HCT116 (cell line): ENCODE measurements at regions not wholly inside any gene's neighbourhood (a gene's known extent, or its start where the extent isn't known, plus 50 kb on each side); places are given as distances from the start of the nearest gene placed in this dataset.

Source experiments
- ATAC-seq: fragments of 200-7000 bp; cut with Tn5 transposase; 2 replicates; pipeline ENCODE4 v1.9.1; 2020; ENCODE audit warnings: mild to moderate bottlenecking, moderate library complexity
- BruUV-seq: library from RNA; stranded (reverse); fragments of 400-500 nt; replicated peaks from 2 replicates; lab custom pipeline; 2021; lab: Mats Ljungman, UMichigan
- CTCF ChIA-PET: fragments of 300-600 bp; sonication (Branson Sonifier 250); formaldehyde crosslinking; loops from one replicate; lab custom pipeline; 2021; ENCODE audit warnings: antibody characterized with exemption; lab: Charles Lee
- POLR2A ChIA-PET: fragments of 300-600, 350-600 bp; sonication (Branson Sonifier 250); formaldehyde crosslinking; loops from one replicate; lab custom pipeline; 2021; ENCODE audit warnings: antibody characterized with exemption; lab: Charles Lee
- RAD21 ChIA-PET, 2 experiments: fragments of 300-600 bp; sonication (Branson Sonifier 250); formaldehyde crosslinking; loops; one replicate each; lab custom pipeline; 2023; ENCODE audit warnings: low total read pairs in 2 of 2; ENCODE audit not compliant: uncharacterized antibody in 2 of 2, unreplicated experiment in 2 of 2, low non-redundant PET in 1 of 2; lab: Charles Lee
- DNase-seq: peaks from one replicate; pipeline ENCODE4 v3.0.0-alpha.2; 2010; ENCODE audit warnings: low read depth, low spot score
- H2AFZ ChIP-seq: fragments of 200-600 bp; shearing (Covaris generic), sonication (generic); 2 replicates; pipeline ENCODE4 v1.6.1; 2017; ENCODE audit warnings: low read depth, mixed run types, mixed read lengths, antibody characterized with exemption, low read length; ENCODE audit not compliant: poor library complexity, severe bottlenecking
- H3K27ac ChIP-seq: 2 replicates; pipeline ENCODE4 v1.5.1; 2012; ENCODE audit warnings: low read depth, low read length
- H3K27me3 ChIP-seq: fragments of 200-600 bp; sonication (generic); 2 replicates; pipeline ENCODE4 v1.6.1; 2016; ENCODE audit warnings: mixed run types, low read length, mixed read lengths; ENCODE audit not compliant: insufficient read depth
- H3K36me3 ChIP-seq, 2 experiments: fragments of 200-500 bp in 1 of 2; fragments of 200-600 bp in 1 of 2; sonication (Bioruptor generic) in 1 of 2; sonication (generic) in 1 of 2; 2 replicates each; pipeline versions ENCODE4 v1.5.1 to v1.6.1; 2014 to 2016; ENCODE audit warnings: low read length in 2 of 2, inconsistent platforms in 1 of 2, mixed read lengths in 1 of 2, mixed run types in 1 of 2; ENCODE audit not compliant: insufficient read depth in 2 of 2, control insufficient read depth in 1 of 2
- H3K4me1 ChIP-seq, 2 experiments: fragments of 200-600 bp in 1 of 2; sonication (generic) in 1 of 2; 2 replicates each; pipeline versions ENCODE4 v1.5.1 to v1.6.1; 2012 to 2017; ENCODE audit warnings: low read length in 2 of 2, inconsistent platforms in 1 of 2, mild to moderate bottlenecking in 1 of 2, mixed read lengths in 1 of 2, mixed run types in 1 of 2, moderate library complexity in 1 of 2; ENCODE audit not compliant: insufficient read depth in 2 of 2, control insufficient read depth in 1 of 2
- H3K4me2 ChIP-seq: fragments of 200-600 bp; sonication (generic); 2 replicates; pipeline ENCODE4 v1.6.1; 2017; ENCODE audit warnings: mixed run types, low read length, mixed read lengths
- H3K4me3 ChIP-seq, 2 experiments: fragments of 200-600 bp in 1 of 2; sonication (generic) in 1 of 2; replicated peaks in 1 of 2; 2 replicates each; pipeline ENCODE4 v1.5.1; 2011 to 2016; ENCODE audit warnings: low read length in 2 of 2, control low read depth in 1 of 2, low read depth in 1 of 2, mild to moderate bottlenecking in 1 of 2, mixed read lengths in 1 of 2, mixed run types in 1 of 2
- H3K79me2 ChIP-seq: fragments of 200-600 bp; sonication (generic); 2 replicates; pipeline ENCODE4 v1.6.1; 2017; ENCODE audit warnings: mild to moderate bottlenecking, mixed run types, low read length, moderate library complexity, mixed read lengths; ENCODE audit not compliant: insufficient read depth
- H3K9ac ChIP-seq: fragments of 200-600 bp; sonication (generic); 2 replicates; pipeline ENCODE4 v1.6.1; 2016; ENCODE audit warnings: low read length, mixed read lengths
- H3K9me2 ChIP-seq: fragments of 200-600 bp; sonication (generic), shearing (Covaris generic); 2 replicates; pipeline ENCODE4 v1.6.1; 2017; ENCODE audit warnings: mixed run types, mild to moderate bottlenecking, moderate library complexity; ENCODE audit not compliant: insufficient read depth
- H3K9me3 ChIP-seq, 2 experiments: fragments of 200-500 bp in 1 of 2; fragments of 200-600 bp in 1 of 2; sonication (Bioruptor generic) in 1 of 2; sonication (generic) in 1 of 2; 2 replicates each; pipeline ENCODE4 v1.6.1; 2014 to 2017; ENCODE audit warnings: low read length in 2 of 2, mixed read lengths in 2 of 2, inconsistent platforms in 1 of 2, low read depth in 1 of 2, mild to moderate bottlenecking in 1 of 2, mixed run types in 1 of 2, moderate library complexity in 1 of 2; ENCODE audit not compliant: control insufficient read depth in 1 of 2, insufficient read depth in 1 of 2
- H4K20me1 ChIP-seq: fragments of 200-600 bp; sonication (generic), shearing (Covaris generic); 2 replicates; pipeline ENCODE4 v1.6.1; 2017; ENCODE audit warnings: mixed run types, mild to moderate bottlenecking, moderate library complexity; ENCODE audit not compliant: insufficient read depth
- EGR1 ChIP-seq: IDR thresholded peaks from 2 replicates; pipeline ENCODE4 v1.6.1; 2012; ENCODE audit warnings: low read depth
- EZH2 ChIP-seq: fragments of 200-600 bp; sonication (generic); IDR thresholded peaks from 2 replicates; pipeline ENCODE4 v1.6.1; 2017; ENCODE audit warnings: antibody characterized with exemption, mixed run types
- JUND ChIP-seq: IDR thresholded peaks from 2 replicates; pipeline ENCODE4 v1.6.1; 2012
- POLR2A ChIP-seq: IDR thresholded peaks from 2 replicates; pipeline ENCODE4 v1.7.0; 2011; ENCODE audit warnings: borderline replicate concordance; ENCODE audit not compliant: insufficient read depth, insufficient read length; ENCODE audit errors: extremely low read depth
- POLR2AphosphoS5 ChIP-seq: IDR thresholded peaks from 2 replicates; pipeline ENCODE4 v1.6.1; 2011; ENCODE audit warnings: mild to moderate bottlenecking, low read depth, low read length, moderate library complexity
- RAD21 ChIP-seq: IDR thresholded peaks from 2 replicates; pipeline ENCODE4 v1.6.1; 2012; ENCODE audit warnings: low read depth, mild to moderate bottlenecking
- SIN3A ChIP-seq: IDR thresholded peaks from 2 replicates; pipeline ENCODE4 v1.6.1; 2012; ENCODE audit warnings: low read depth
- SP1 ChIP-seq: IDR thresholded peaks from 2 replicates; pipeline ENCODE4 v1.6.1; 2012; ENCODE audit warnings: low read depth
- YY1 ChIP-seq: IDR thresholded peaks from 2 replicates; pipeline ENCODE4 v1.6.1; 2011; ENCODE audit warnings: low read length, low read depth, moderate library complexity, mild to moderate bottlenecking; ENCODE audit not compliant: insufficient replicate concordance; ENCODE audit errors: extremely low read depth
- intact Hi-C: fragments of 100-400 bp; cut with micrococcal nuclease; formaldehyde crosslinking; loops from 2 replicates; pipeline ENCODE4 v1.10.0; 2022
- TF ChIP-seq, protein P1 (sequence below): IDR thresholded peaks from 2 replicates; pipeline ENCODE4 v1.6.1; 2012
- TF ChIP-seq, protein P2 (sequence below): IDR thresholded peaks from 2 replicates; pipeline ENCODE4 v1.6.1; 2012; ENCODE audit warnings: low read depth
- TF ChIP-seq, protein P3 (sequence below): IDR thresholded peaks from 2 replicates; pipeline ENCODE4 v1.6.1; 2011; ENCODE audit warnings: mild to moderate bottlenecking, low read length, moderate library complexity; ENCODE audit not compliant: insufficient replicate concordance; ENCODE audit errors: extremely low read depth
- TF ChIP-seq, protein P4 (sequence below), 3 experiments: fragments of 200-600 bp in 1 of 3; sonication (generic) in 1 of 3; IDR thresholded peaks in 2 of 3; conservative IDR thresholded peaks in 1 of 3; 2 replicates each; pipeline ENCODE4 v1.5.1; 2012 to 2017; ENCODE audit warnings: low read depth in 2 of 3, low read length in 2 of 3, antibody characterized with exemption in 1 of 3, borderline replicate concordance in 1 of 3, control low read depth in 1 of 3, mild to moderate bottlenecking in 1 of 3, mixed read lengths in 1 of 3, mixed run types in 1 of 3, moderate library complexity in 1 of 3; ENCODE audit not compliant: insufficient read depth in 1 of 3

DNA sequence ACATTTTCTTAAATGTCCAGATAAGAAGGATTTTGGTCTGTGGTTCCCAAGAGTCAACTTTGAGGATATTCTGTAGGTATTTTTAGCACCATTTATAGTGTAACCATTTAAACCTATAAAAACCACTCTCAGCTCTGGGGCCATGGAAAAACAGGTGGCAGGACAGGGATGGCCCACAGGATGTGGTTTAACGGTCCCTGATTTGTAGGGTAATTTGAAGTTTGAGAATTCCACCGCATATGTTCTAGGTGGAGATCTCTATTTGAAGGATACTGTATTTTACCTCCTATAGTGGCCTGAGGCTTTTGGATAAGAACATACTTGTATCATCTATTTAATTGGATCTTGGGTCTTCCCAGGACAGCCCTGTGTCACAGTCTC is 62.4 kb upstream of the IGLL5 start:
- POLR2A ChIA-PET = no interaction called here
- no peaks in the 10 kb centered on the region for H3K27me3 ChIP-seq

More for the DNA sequence above, 62.4 kb upstream of the IGLL5 start:
- H3K36me3 ChIP-seq = no peaks in the 10 kb centered on the region
- DNase-seq = no peak
- no peak overlapping the region for H3K4me2 ChIP-seq
- H3K9ac ChIP-seq = no peak overlapping the region
- H3K79me2 ChIP-seq = no peaks in the 10 kb centered on the region
- no peak for ATAC-seq
- H3K27ac ChIP-seq = no peak overlapping the region
- no peak overlapping the region for H2AFZ ChIP-seq
- intact Hi-C loops = no loop called here
- TF ChIP-seq EZH2 = no peak
- TF ChIP-seq, protein P1, sequence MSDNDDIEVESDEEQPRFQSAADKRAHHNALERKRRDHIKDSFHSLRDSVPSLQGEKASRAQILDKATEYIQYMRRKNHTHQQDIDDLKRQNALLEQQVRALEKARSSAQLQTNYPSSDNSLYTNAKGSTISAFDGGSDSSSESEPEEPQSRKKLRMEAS = no peak
- TF ChIP-seq, protein P2, sequence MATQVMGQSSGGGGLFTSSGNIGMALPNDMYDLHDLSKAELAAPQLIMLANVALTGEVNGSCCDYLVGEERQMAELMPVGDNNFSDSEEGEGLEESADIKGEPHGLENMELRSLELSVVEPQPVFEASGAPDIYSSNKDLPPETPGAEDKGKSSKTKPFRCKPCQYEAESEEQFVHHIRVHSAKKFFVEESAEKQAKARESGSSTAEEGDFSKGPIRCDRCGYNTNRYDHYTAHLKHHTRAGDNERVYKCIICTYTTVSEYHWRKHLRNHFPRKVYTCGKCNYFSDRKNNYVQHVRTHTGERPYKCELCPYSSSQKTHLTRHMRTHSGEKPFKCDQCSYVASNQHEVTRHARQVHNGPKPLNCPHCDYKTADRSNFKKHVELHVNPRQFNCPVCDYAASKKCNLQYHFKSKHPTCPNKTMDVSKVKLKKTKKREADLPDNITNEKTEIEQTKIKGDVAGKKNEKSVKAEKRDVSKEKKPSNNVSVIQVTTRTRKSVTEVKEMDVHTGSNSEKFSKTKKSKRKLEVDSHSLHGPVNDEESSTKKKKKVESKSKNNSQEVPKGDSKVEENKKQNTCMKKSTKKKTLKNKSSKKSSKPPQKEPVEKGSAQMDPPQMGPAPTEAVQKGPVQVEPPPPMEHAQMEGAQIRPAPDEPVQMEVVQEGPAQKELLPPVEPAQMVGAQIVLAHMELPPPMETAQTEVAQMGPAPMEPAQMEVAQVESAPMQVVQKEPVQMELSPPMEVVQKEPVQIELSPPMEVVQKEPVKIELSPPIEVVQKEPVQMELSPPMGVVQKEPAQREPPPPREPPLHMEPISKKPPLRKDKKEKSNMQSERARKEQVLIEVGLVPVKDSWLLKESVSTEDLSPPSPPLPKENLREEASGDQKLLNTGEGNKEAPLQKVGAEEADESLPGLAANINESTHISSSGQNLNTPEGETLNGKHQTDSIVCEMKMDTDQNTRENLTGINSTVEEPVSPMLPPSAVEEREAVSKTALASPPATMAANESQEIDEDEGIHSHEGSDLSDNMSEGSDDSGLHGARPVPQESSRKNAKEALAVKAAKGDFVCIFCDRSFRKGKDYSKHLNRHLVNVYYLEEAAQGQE = no peak
- no peak for TF ChIP-seq SP1
- TF ChIP-seq JUND = no peak
- TF ChIP-seq RAD21 = no peak
- TF ChIP-seq, protein P3, sequence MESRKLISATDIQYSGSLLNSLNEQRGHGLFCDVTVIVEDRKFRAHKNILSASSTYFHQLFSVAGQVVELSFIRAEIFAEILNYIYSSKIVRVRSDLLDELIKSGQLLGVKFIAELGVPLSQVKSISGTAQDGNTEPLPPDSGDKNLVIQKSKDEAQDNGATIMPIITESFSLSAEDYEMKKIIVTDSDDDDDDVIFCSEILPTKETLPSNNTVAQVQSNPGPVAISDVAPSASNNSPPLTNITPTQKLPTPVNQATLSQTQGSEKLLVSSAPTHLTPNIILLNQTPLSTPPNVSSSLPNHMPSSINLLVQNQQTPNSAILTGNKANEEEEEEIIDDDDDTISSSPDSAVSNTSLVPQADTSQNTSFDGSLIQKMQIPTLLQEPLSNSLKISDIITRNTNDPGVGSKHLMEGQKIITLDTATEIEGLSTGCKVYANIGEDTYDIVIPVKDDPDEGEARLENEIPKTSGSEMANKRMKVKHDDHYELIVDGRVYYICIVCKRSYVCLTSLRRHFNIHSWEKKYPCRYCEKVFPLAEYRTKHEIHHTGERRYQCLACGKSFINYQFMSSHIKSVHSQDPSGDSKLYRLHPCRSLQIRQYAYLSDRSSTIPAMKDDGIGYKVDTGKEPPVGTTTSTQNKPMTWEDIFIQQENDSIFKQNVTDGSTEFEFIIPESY = no peak
- no peak for TF ChIP-seq POLR2A
- TF ChIP-seq SIN3A = no peak
- TF ChIP-seq YY1 = no peak
- TF ChIP-seq, protein P4, sequence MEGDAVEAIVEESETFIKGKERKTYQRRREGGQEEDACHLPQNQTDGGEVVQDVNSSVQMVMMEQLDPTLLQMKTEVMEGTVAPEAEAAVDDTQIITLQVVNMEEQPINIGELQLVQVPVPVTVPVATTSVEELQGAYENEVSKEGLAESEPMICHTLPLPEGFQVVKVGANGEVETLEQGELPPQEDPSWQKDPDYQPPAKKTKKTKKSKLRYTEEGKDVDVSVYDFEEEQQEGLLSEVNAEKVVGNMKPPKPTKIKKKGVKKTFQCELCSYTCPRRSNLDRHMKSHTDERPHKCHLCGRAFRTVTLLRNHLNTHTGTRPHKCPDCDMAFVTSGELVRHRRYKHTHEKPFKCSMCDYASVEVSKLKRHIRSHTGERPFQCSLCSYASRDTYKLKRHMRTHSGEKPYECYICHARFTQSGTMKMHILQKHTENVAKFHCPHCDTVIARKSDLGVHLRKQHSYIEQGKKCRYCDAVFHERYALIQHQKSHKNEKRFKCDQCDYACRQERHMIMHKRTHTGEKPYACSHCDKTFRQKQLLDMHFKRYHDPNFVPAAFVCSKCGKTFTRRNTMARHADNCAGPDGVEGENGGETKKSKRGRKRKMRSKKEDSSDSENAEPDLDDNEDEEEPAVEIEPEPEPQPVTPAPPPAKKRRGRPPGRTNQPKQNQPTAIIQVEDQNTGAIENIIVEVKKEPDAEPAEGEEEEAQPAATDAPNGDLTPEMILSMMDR (IDR thresholded peaks at IDR 0.05 in 2 of 3, conservative IDR thresholded peaks at IDR 0.05 in 1 of 3; ENCODE audit: borderline replicate concordance in 1 of 3, insufficient read depth in 1 of 3, low read depth in 2 of 3, low read length in 2 of 3) = no peak
- TF ChIP-seq POLR2AphosphoS5 = no peak
- no peak for TF ChIP-seq EGR1
- H4K20me1 ChIP-seq = no peaks in the 10 kb centered on the region
- ChIA-PET CTCF (interaction anchor here (1.2 kb wide), 1 partner anchor 52 kb away, joined by 3 read pairs; no protein-coding TSS in a partner anchor), RAD21 (no interaction called here)
- H3K9me3 ChIP-seq = no peaks in the 10 kb centered on the region
- no peak overlapping the region for H3K4me3 ChIP-seq
- BruUV-seq = no TSS peak
- no peaks in the 10 kb centered on the region for H3K9me2 ChIP-seq
- H3K4me1 ChIP-seq = no peaks in the 10 kb centered on the region
